Fibroblast of skin of left quadriceps (primary cell): ENCODE measurements at regions not wholly inside any gene's neighbourhood (a gene's known extent, or its start where the extent isn't known, plus 50 kb on each side); places are given as distances from the start of the nearest gene placed in this dataset.

Source experiments
- DNase-seq, 2 experiments: peaks; one replicate each; pipeline ENCODE4 v3.0.0-alpha.2; 2013; ENCODE audit warnings: low read depth in 2 of 2

DNA sequence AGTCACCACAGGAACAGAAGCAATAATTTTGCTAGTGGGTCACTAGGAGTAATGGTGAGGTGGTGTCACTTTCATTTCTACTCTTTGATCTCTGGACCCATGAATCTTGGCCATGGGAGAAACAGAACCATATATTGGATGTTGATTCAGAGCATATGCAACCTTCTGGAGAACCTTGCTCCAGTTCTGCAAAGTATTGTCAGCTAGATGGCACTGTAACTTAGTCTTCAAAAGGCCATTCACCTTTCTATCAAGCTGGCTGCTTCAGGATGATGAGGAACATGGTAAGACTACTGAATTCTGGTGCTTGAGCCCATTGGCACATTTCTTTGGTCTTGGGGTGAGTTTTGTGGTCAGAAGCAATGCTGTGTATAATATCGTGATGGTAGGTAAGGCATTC is 129.1 kb upstream of the FBN2 start:
- no peak for DNase-seq

GRCh38 chr5:128667751-128668150 is 129.7 kb upstream of the FBN2 start:
- DNase-seq, result no peak

- DNase-seq, result no peak
Measured at GRCh38 chr5:128668921-128669320, 130.9 kb upstream of the FBN2 start.

GRCh38 chr5:128669803-128670202 is 131.8 kb upstream of the FBN2 start:
- DNase-seq, result no peak

- DNase-seq, result peak in 1 of 2 experiments; percentile 20
Measured at GRCh38 chr5:128671943-128672342, 133.9 kb upstream of the FBN2 start.

DNA sequence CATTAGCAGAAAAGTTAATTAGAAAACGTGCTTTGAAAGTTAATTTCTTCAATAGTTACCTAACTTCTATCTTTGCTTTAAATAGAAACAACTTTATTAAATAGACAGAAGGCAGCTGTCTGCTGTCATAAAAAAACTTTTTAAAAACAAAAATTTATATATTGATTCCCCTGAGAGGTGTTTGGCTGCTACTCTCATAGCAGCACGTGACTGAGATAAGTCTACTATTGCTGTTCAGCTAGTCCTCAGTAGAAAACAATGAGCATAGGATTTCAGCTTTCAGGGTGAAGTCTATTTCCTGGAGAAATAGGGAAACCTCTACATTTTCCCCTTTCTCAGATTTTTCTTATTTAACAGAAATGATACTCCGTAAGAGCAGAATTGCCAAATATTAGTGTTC is 135.0 kb upstream of the FBN2 start:
- DNase-seq, result no peak

DNA sequence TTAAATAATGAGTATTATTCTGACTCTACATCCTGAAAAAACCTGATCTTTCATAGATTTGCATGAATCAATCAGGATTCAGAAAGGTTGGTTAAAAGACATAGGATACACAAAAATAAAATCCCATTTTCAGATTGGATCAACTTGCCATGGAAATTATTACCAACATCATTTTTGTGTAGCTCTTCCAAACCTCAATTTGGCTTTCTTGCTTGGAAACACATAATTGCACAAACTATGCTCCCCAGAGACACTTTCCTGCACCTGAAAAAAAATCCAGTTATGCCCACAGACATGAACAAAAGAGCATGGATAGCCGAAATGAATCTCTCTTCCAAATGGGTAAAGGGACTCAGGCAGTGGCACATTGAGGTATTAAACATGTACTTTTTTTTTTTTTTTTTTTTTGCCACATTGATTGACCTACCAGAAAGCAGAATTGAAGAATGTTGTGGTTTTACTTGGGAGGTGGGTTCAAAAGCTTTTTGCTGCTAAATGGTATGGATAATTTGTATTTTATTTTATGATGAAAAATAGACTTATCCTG is 135.4 kb upstream of the FBN2 start:
- DNase-seq, result no peak

DNA sequence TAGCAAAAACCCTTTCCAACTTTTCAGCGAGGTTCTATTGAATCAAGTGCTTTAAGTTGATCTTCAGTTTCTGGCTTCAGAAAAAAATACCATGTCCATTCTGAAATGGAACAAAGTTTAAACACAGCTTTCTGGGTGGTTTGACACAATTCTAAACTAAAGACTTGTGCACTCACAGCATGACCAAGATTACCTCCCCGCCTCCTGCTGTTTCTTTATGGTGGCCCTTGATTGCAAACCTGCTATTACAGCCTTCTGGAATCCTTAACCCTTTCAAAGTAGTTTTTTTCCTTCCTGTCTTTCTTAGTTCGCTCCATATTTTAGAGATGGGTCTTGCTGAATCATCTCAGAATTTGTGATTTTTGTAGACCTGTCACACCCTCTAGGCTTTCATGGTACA is 135.9 kb upstream of the FBN2 start:
- DNase-seq, result no peak

- DNase-seq, result peak; percentile 24 to 25
Measured at GRCh38 chr5:128674837-128675446, 136.9 kb upstream of the FBN2 start.

GRCh38 chr5:128681096-128681495 is 143.1 kb upstream of the FBN2 start:
- DNase-seq, result no peak

GRCh38 chr5:128681764-128682592 is 143.9 kb upstream of the FBN2 start:
- DNase-seq, result no peak

DNA sequence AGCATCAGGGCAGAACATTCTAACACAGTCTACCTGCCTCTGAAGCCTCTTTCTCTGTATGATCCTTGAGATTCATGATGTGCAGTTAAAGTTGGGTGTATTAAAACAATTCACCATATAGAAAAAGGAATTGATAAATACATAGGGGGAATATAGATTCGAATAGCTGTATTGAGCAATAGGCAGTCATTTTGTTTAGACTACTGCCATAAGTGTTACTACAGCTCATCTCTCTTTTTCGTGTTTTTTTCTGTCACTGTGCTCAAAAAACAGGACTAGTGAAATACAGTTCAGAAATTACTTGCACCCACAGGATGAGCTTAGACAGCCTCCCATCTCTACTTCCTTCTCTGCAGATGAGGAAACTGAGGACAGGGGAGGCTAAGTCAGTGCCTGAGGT is 144.6 kb upstream of the FBN2 start:
- no peak for DNase-seq

- peak; percentile 72 to 75 for DNase-seq
Measured at GRCh38 chr5:128684961-128685360, 146.9 kb upstream of the FBN2 start.

DNA sequence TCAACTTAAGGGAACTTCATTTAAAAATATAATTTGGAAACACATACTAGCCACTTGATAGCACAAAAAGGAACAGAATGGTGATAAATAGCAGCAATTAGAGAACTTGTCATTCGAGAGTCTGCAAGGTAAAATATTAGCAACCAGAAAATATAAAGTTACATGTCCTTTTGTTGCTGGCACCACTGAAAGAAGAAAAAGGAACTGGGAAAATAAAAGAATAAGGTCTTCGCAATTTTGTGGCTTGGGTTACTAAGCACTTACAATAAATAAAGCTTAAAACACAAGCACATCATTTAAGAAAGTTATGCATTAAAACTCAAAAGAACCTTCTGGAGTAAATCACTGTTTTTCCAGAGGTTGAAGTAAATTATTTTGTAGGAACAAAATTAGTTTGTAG is 149.9 kb upstream of the FBN2 start:
- DNase-seq, result no peak

DNA sequence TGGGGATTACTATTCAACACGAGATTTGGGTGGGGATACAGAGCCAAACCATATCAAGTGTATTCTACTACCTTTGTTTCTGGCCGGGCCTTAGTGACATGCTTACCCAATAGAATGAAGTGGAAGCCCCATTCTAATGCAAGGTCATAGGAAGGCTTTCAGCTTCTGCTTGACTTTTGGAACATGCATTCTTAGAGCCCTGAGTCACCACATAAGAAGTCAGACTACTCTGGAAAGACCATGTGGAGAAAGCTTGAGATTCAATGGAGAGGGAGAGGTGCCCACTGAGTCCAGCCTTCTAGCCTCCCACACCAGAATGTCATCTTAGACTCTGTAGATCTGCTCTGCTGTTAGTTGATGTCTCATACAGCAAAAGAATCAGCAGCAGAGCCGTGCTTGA is 155.7 kb upstream of the FBN2 start:
- DNase-seq, result no peak

- no peak for DNase-seq
Measured at GRCh38 chr5:128695791-128696530, 157.9 kb upstream of the FBN2 start.

DNA sequence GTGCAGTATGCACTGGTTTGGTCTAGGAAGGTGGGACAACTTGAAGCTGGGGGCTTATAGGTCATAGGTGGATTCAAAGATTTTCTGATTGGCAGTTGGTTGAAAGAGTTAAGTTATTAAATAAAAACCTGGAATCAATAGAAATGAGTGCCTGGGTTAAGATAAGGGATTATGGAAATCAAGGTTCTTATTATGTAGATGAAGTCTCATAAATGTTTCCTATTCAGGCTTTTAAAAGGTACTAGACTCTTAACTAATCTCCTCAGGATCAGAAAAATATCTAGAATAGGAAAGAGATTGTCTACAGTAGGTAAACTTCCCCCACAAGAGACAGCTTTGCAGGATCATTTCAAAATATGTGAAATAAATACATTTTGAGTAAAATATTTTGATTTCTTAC is 163.3 kb upstream of the FBN2 start:
- no peak for DNase-seq

GRCh38 chr5:128703322-128703721 is 165.3 kb upstream of the FBN2 start:
- no peak for DNase-seq

GRCh38 chr5:128706269-128706668 is 168.2 kb upstream of the FBN2 start:
- DNase-seq, result no peak

GRCh38 chr5:128708841-128709240 is 170.8 kb upstream of the FBN2 start:
- no peak for DNase-seq

DNA sequence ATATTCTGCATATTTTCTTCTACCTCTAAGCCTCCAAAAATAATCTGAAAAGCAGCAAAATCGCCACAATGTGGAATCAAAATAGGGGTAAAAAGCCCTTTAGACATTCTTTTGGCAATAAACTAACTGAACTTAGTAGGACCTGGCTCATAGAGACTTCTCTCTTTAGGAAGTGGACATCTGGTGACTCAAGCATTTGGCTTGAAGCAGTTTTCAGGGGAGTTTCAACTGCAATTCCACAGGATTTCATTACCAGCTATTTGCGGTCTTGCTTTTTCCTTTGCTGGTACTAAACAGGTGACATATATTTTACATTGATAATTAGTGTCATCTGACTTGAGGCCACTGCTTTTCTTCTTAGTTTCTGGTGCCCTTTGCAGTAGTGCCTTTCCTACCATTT is 173.2 kb upstream of the FBN2 start:
- no peak for DNase-seq

GRCh38 chr5:128714551-128714950 is 176.5 kb upstream of the FBN2 start:
- DNase-seq, result no peak

GRCh38 chr5:128722551-128722950 is 184.5 kb upstream of the FBN2 start:
- peak; percentile 4 to 11 for DNase-seq
